ENCODE measurements at regions not wholly inside any gene's neighbourhood (a gene's known extent, or its start where the extent isn't known, plus 50 kb on each side); places are given as distances from the start of the nearest gene placed in this dataset.
"Not testable (repeated sequence)": the region's sequence is repeated elsewhere in the genome, so short reads cannot be mapped to it uniquely, and the experiment has no call there.

GRCh38 chr16:63135069-63135468 is 1098.8 kb upstream of the CDH8 start:
- DNase-seq = no peak
- no peaks in the 10 kb centered on the region for H3K36me3 ChIP-seq (ENCODE audit: control insufficient read depth, insufficient read depth, low read length)
- H3K4me1 ChIP-seq (ENCODE audit: control insufficient read depth, insufficient read depth, low read length) = no peaks in the 10 kb centered on the region
- 65% methylated on average over 2 of the region's 2 CpGs for WGBS (ENCODE audit: insufficient coverage, low lambda C conversion rate)
- no peak overlapping the region for H3K4me3 ChIP-seq (ENCODE audit: low read length)
- H3K27me3 ChIP-seq (ENCODE audit: control insufficient read depth, insufficient read depth, low read length) = no peaks in the 10 kb centered on the region
- H3K27ac ChIP-seq (ENCODE audit: low read length) = no peak overlapping the region
- no peaks in the 10 kb centered on the region for H3K9me3 ChIP-seq (ENCODE audit: control insufficient read depth, low read depth, low read length)

GRCh38 chr16:63131503-63131902 is 1095.3 kb upstream of the CDH8 start:
- Histone ChIP-seq H3K27ac (ENCODE audit: low read length) (no peak overlapping the region), H3K9me3 (ENCODE audit: control insufficient read depth, low read depth, low read length) (peaks cover 12% of the 10 kb centered on the region), H3K4me1 (ENCODE audit: control insufficient read depth, insufficient read depth, low read length) (no peaks in the 10 kb centered on the region), H3K4me3 (ENCODE audit: low read length) (no peak overlapping the region), H3K27me3 (ENCODE audit: control insufficient read depth, insufficient read depth, low read length) (no peaks in the 10 kb centered on the region), H3K36me3 (ENCODE audit: control insufficient read depth, insufficient read depth, low read length) (no peaks in the 10 kb centered on the region)
- WGBS (ENCODE audit: insufficient coverage, low lambda C conversion rate) = 80% methylated on average over 1 of the region's 2 CpGs
- no peak for DNase-seq

GRCh38 chr16:63130942-63131341 is 1094.7 kb upstream of the CDH8 start:
- H3K4me1 ChIP-seq (ENCODE audit: control insufficient read depth, insufficient read depth, low read length) = no peaks in the 10 kb centered on the region
- no peak for DNase-seq
- peaks cover 12% of the 10 kb centered on the region for H3K9me3 ChIP-seq (ENCODE audit: control insufficient read depth, low read depth, low read length)
- no peak overlapping the region for H3K27ac ChIP-seq (ENCODE audit: low read length)
- no peak overlapping the region for H3K4me3 ChIP-seq (ENCODE audit: low read length)
- no peaks in the 10 kb centered on the region for H3K36me3 ChIP-seq (ENCODE audit: control insufficient read depth, insufficient read depth, low read length)
- H3K27me3 ChIP-seq (ENCODE audit: control insufficient read depth, insufficient read depth, low read length) = no peaks in the 10 kb centered on the region
- no CpG with 5 or more reads among the region's 4 CpGs for WGBS (ENCODE audit: insufficient coverage, low lambda C conversion rate)

- H3K4me3 ChIP-seq (ENCODE audit: low read length) = no peak overlapping the region
- no peaks in the 10 kb centered on the region for H3K36me3 ChIP-seq (ENCODE audit: control insufficient read depth, insufficient read depth, low read length)
- no peak overlapping the region for H3K27ac ChIP-seq (ENCODE audit: low read length)
- peaks cover 12% of the 10 kb centered on the region for H3K9me3 ChIP-seq (ENCODE audit: control insufficient read depth, low read depth, low read length)
- no peaks in the 10 kb centered on the region for H3K4me1 ChIP-seq (ENCODE audit: control insufficient read depth, insufficient read depth, low read length)
- no peak for DNase-seq
- no CpG with 5 or more reads among the region's 46 CpGs for WGBS (ENCODE audit: insufficient coverage, low lambda C conversion rate)
- no peaks in the 10 kb centered on the region for H3K27me3 ChIP-seq (ENCODE audit: control insufficient read depth, insufficient read depth, low read length)
These were observed 1093.3 kb upstream of the CDH8 start for GRCh38 chr16:63129411-63130125.

GRCh38 chr16:63119905-63120304 is 1083.7 kb upstream of the CDH8 start:
- not testable (repeated sequence) for H3K4me1 ChIP-seq (ENCODE audit: control insufficient read depth, insufficient read depth, low read length); H3K36me3 ChIP-seq (ENCODE audit: control insufficient read depth, insufficient read depth, low read length); H3K4me3 ChIP-seq (ENCODE audit: low read length); H3K27me3 ChIP-seq (ENCODE audit: control insufficient read depth, insufficient read depth, low read length); H3K9me3 ChIP-seq (ENCODE audit: control insufficient read depth, low read depth, low read length); DNase-seq; H3K27ac ChIP-seq (ENCODE audit: low read length)
- no CpG with 5 or more reads among the region's 23 CpGs for WGBS (ENCODE audit: insufficient coverage, low lambda C conversion rate)

GRCh38 chr16:63100082-63100481 is 1063.8 kb upstream of the CDH8 start:
- H3K27ac ChIP-seq (ENCODE audit: low read length) = no peak overlapping the region
- no peaks in the 10 kb centered on the region for H3K9me3 ChIP-seq (ENCODE audit: control insufficient read depth, low read depth, low read length)
- no peaks in the 10 kb centered on the region for H3K36me3 ChIP-seq (ENCODE audit: control insufficient read depth, insufficient read depth, low read length)
- no CpG with 5 or more reads among the region's 2 CpGs for WGBS (ENCODE audit: insufficient coverage, low lambda C conversion rate)
- no peaks in the 10 kb centered on the region for H3K27me3 ChIP-seq (ENCODE audit: control insufficient read depth, insufficient read depth, low read length)
- DNase-seq = no peak
- H3K4me3 ChIP-seq (ENCODE audit: low read length) = no peak overlapping the region
- no peaks in the 10 kb centered on the region for H3K4me1 ChIP-seq (ENCODE audit: control insufficient read depth, insufficient read depth, low read length)

GRCh38 chr16:63096857-63097256 is 1060.6 kb upstream of the CDH8 start:
- Histone ChIP-seq H3K27me3 (ENCODE audit: control insufficient read depth, insufficient read depth, low read length) (no peaks in the 10 kb centered on the region), H3K9me3 (ENCODE audit: control insufficient read depth, low read depth, low read length) (no peaks in the 10 kb centered on the region), H3K27ac (ENCODE audit: low read length) (no peak overlapping the region), H3K4me3 (ENCODE audit: low read length) (no peak overlapping the region), H3K36me3 (ENCODE audit: control insufficient read depth, insufficient read depth, low read length) (no peaks in the 10 kb centered on the region), H3K4me1 (ENCODE audit: control insufficient read depth, insufficient read depth, low read length) (no peaks in the 10 kb centered on the region)
- WGBS (ENCODE audit: insufficient coverage, low lambda C conversion rate) = 94% methylated on average over 4 of the region's 5 CpGs
- no peak for DNase-seq

GRCh38 chr16:63092736-63093135 is 1056.5 kb upstream of the CDH8 start:
- no peak overlapping the region for H3K4me3 ChIP-seq (ENCODE audit: low read length)
- H3K27ac ChIP-seq (ENCODE audit: low read length) = no peak overlapping the region
- no peaks in the 10 kb centered on the region for H3K4me1 ChIP-seq (ENCODE audit: control insufficient read depth, insufficient read depth, low read length)
- no peaks in the 10 kb centered on the region for H3K9me3 ChIP-seq (ENCODE audit: control insufficient read depth, low read depth, low read length)
- H3K36me3 ChIP-seq (ENCODE audit: control insufficient read depth, insufficient read depth, low read length) = no peaks in the 10 kb centered on the region
- DNase-seq = no peak
- no peaks in the 10 kb centered on the region for H3K27me3 ChIP-seq (ENCODE audit: control insufficient read depth, insufficient read depth, low read length)

- no peaks in the 10 kb centered on the region for H3K9me3 ChIP-seq (ENCODE audit: control insufficient read depth, low read depth, low read length)
- DNase-seq = no peak
- no peaks in the 10 kb centered on the region for H3K4me1 ChIP-seq (ENCODE audit: control insufficient read depth, insufficient read depth, low read length)
- H3K27me3 ChIP-seq (ENCODE audit: control insufficient read depth, insufficient read depth, low read length) = no peaks in the 10 kb centered on the region
- no peak overlapping the region for H3K4me3 ChIP-seq (ENCODE audit: low read length)
- H3K27ac ChIP-seq (ENCODE audit: low read length) = no peak overlapping the region
- H3K36me3 ChIP-seq (ENCODE audit: control insufficient read depth, insufficient read depth, low read length) = no peaks in the 10 kb centered on the region
- no CpG with 5 or more reads among the region's 2 CpGs for WGBS (ENCODE audit: insufficient coverage, low lambda C conversion rate)
These were observed 1045.9 kb upstream of the CDH8 start for GRCh38 chr16:63082101-63082500.

GRCh38 chr16:63080746-63081145 is 1044.5 kb upstream of the CDH8 start:
- Histone ChIP-seq H3K36me3 (ENCODE audit: control insufficient read depth, insufficient read depth, low read length) (no peaks in the 10 kb centered on the region), H3K9me3 (ENCODE audit: control insufficient read depth, low read depth, low read length) (no peaks in the 10 kb centered on the region), H3K4me1 (ENCODE audit: control insufficient read depth, insufficient read depth, low read length) (no peaks in the 10 kb centered on the region), H3K27ac (ENCODE audit: low read length) (no peak overlapping the region), H3K4me3 (ENCODE audit: low read length) (no peak overlapping the region), H3K27me3 (ENCODE audit: control insufficient read depth, insufficient read depth, low read length) (no peaks in the 10 kb centered on the region)
- no peak for DNase-seq
- WGBS (ENCODE audit: insufficient coverage, low lambda C conversion rate) = 25% methylated on average over 1 of the region's 1 CpG

GRCh38 chr16:63069047-63069446 is 1032.8 kb upstream of the CDH8 start:
- DNase-seq = no peak
- H3K9me3 ChIP-seq (ENCODE audit: control insufficient read depth, low read depth, low read length) = no peaks in the 10 kb centered on the region
- H3K36me3 ChIP-seq (ENCODE audit: control insufficient read depth, insufficient read depth, low read length) = no peaks in the 10 kb centered on the region
- WGBS (ENCODE audit: insufficient coverage, low lambda C conversion rate) = no CpG with 5 or more reads among the region's 4 CpGs
- no peak overlapping the region for H3K4me3 ChIP-seq (ENCODE audit: low read length)
- no peaks in the 10 kb centered on the region for H3K4me1 ChIP-seq (ENCODE audit: control insufficient read depth, insufficient read depth, low read length)
- H3K27me3 ChIP-seq (ENCODE audit: control insufficient read depth, insufficient read depth, low read length) = no peaks in the 10 kb centered on the region
- H3K27ac ChIP-seq (ENCODE audit: low read length) = no peak overlapping the region
